Trophoblast cell (in vitro differentiated cells and primary cell): ENCODE measurements at regions not wholly inside any gene's neighbourhood (a gene's known extent, or its start where the extent isn't known, plus 50 kb on each side); places are given as distances from the start of the nearest gene placed in this dataset.
"Not testable (repeated sequence)": the region's sequence is repeated elsewhere in the genome, so short reads cannot be mapped to it uniquely, and the experiment has no call there.

Experiments
- DNase-seq, 2 donors: peaks; one replicate each; pipeline ENCODE4 v3.0.0-alpha.2; 2016
- H2AFZ ChIP-seq: 2 replicates; pipeline ENCODE4 v1.6.1; 2013; ENCODE audit warnings: low read length, moderate library complexity, mild to moderate bottlenecking; ENCODE audit not compliant: insufficient read depth, poor library complexity
- H2AK5ac ChIP-seq: 2 replicates; pipeline ENCODE4 v1.6.1; 2013; ENCODE audit warnings: mild to moderate bottlenecking, low read length
- H2BK120ac ChIP-seq: 2 replicates; pipeline ENCODE4 v1.6.1; 2013; ENCODE audit warnings: low read length, mild to moderate bottlenecking, moderate library complexity; ENCODE audit not compliant: insufficient read depth, poor library complexity
- H2BK12ac ChIP-seq: 2 replicates; pipeline ENCODE4 v1.6.1; 2013; ENCODE audit warnings: mild to moderate bottlenecking, low read length, moderate library complexity
- H2BK5ac ChIP-seq: 2 replicates; pipeline ENCODE4 v1.6.1; 2013; ENCODE audit warnings: low read length, low read depth, moderate library complexity, mild to moderate bottlenecking; ENCODE audit not compliant: poor library complexity
- H3K14ac ChIP-seq: 2 replicates; pipeline ENCODE4 v1.6.1; 2013; ENCODE audit warnings: mild to moderate bottlenecking, low read length
- H3K18ac ChIP-seq: 2 replicates; pipeline ENCODE4 v1.6.1; 2013; ENCODE audit warnings: mild to moderate bottlenecking, low read length
- H3K23ac ChIP-seq: 2 replicates; pipeline ENCODE4 v1.6.1; 2013; ENCODE audit warnings: low read length
- H3K27ac ChIP-seq: 2 replicates; pipeline ENCODE4 v1.5.1; 2013; ENCODE audit warnings: low read depth, mild to moderate bottlenecking, inconsistent platforms, low read length, moderate library complexity
- H3K27me3 ChIP-seq: 2 replicates; pipeline ENCODE4 v1.6.1; 2013; ENCODE audit warnings: inconsistent platforms, mild to moderate bottlenecking, low read length, moderate library complexity; ENCODE audit not compliant: insufficient read depth
- H3K36me3 ChIP-seq, 2 experiments: 1 replicate in 1 of 2; 2 replicates in 1 of 2; pipeline ENCODE4 v1.6.1; 2013; ENCODE audit warnings: low read length in 2 of 2, mild to moderate bottlenecking in 2 of 2, moderate library complexity in 1 of 2; ENCODE audit not compliant: insufficient read depth in 2 of 2, control insufficient read depth in 1 of 2
- H3K4ac ChIP-seq: 2 replicates; pipeline ENCODE4 v1.6.1; 2013; ENCODE audit warnings: low read depth, mild to moderate bottlenecking, low read length, moderate library complexity
- H3K4me1 ChIP-seq, 2 experiments: 1 replicate in 1 of 2; 2 replicates in 1 of 2; pipeline ENCODE4 v1.6.1; 2013; ENCODE audit warnings: low read length in 2 of 2, mild to moderate bottlenecking in 2 of 2, moderate library complexity in 1 of 2; ENCODE audit not compliant: insufficient read depth in 2 of 2, control insufficient read depth in 1 of 2
- H3K4me2 ChIP-seq: 2 replicates; pipeline ENCODE4 v1.6.1; 2013; ENCODE audit warnings: inconsistent platforms, mild to moderate bottlenecking, low read length, moderate library complexity
- H3K4me3 ChIP-seq: 2 replicates; pipeline ENCODE4 v1.5.1; 2013; ENCODE audit warnings: mild to moderate bottlenecking, low read depth, low read length, inconsistent platforms
- H3K79me1 ChIP-seq: one replicate; pipeline ENCODE4 v1.6.1; 2013; ENCODE audit warnings: low read length
- H3K79me2 ChIP-seq: 2 replicates; pipeline ENCODE4 v1.6.1; 2013; ENCODE audit warnings: low read length, mild to moderate bottlenecking; ENCODE audit not compliant: control insufficient read depth, insufficient read depth, poor library complexity
- H3K9ac ChIP-seq: 2 replicates; pipeline ENCODE4 v1.6.1; 2013; ENCODE audit warnings: mild to moderate bottlenecking, low read length
- H3K9me3 ChIP-seq: 2 replicates; pipeline ENCODE4 v1.6.1; 2013; ENCODE audit warnings: low read depth, mild to moderate bottlenecking, control low read depth, inconsistent platforms, low read length; ENCODE audit not compliant: insufficient read depth
- H4K12ac ChIP-seq: 2 replicates; pipeline ENCODE4 v1.6.1; 2013; ENCODE audit warnings: low read depth, mild to moderate bottlenecking, low read length, moderate library complexity
- H4K8ac ChIP-seq: 2 replicates; pipeline ENCODE4 v1.6.1; 2013; ENCODE audit warnings: low read depth, mild to moderate bottlenecking, low read length, moderate library complexity
- H4K91ac ChIP-seq: one replicate; pipeline ENCODE4 v1.6.1; 2013; ENCODE audit warnings: low read depth, mild to moderate bottlenecking, low read length, moderate library complexity
- WGBS: extraction: QIAGEN DNeasy Blood & Tissue Kit; methylation state at CpG from one replicate; pipeline ENCODE4 v1.1.7; 2013; ENCODE audit warnings: missing lambda C conversion rate; ENCODE audit not compliant: insufficient read length, insufficient coverage; ENCODE audit errors: extremely low coverage; 5-methylcytosine and 5-hydroxymethylcytosine counted together

- Histone ChIP-seq H4K91ac (no peak overlapping the region), H3K4me2 (no peak overlapping the region), H3K27ac (no peak overlapping the region), H2AFZ (no peak overlapping the region), H4K12ac (no peak overlapping the region), H3K9me3 (peaks cover 2% of the 10 kb centered on the region), H2BK12ac (no peak overlapping the region), H3K4me3 (no peak overlapping the region), H3K4me1 (no peaks in the 10 kb centered on the region), H3K18ac (no peak overlapping the region), H3K79me1 (no peaks in the 10 kb centered on the region), H3K23ac (no peak overlapping the region), H2BK5ac (no peak overlapping the region), H4K8ac (no peak overlapping the region), H2BK120ac (no peak overlapping the region), H3K27me3 (no peaks in the 10 kb centered on the region), H3K9ac (no peak overlapping the region), H3K14ac (no peak overlapping the region), H2AK5ac (no peak overlapping the region), H3K36me3 (no peaks in the 10 kb centered on the region), H3K79me2 (no peaks in the 10 kb centered on the region), H3K4ac (no peak overlapping the region)
- no peak for DNase-seq
- no CpG with 5 or more reads among the region's 5 CpGs for WGBS
Observed at GRCh38 chr11:97772705-97773104, 1248.0 kb upstream of the CNTN5 start.

GRCh38 chr11:97784388-97784787 is 1236.4 kb upstream of the CNTN5 start:
- not testable (repeated sequence) for H3K4me1 ChIP-seq, H3K18ac ChIP-seq, H2AK5ac ChIP-seq, H2AFZ ChIP-seq, H2BK120ac ChIP-seq, H3K23ac ChIP-seq, H3K4me2 ChIP-seq, H4K12ac ChIP-seq, H2BK12ac ChIP-seq, H3K4me3 ChIP-seq, H3K9ac ChIP-seq, H3K27me3 ChIP-seq, H4K91ac ChIP-seq, H3K79me1 ChIP-seq, H3K79me2 ChIP-seq, H3K36me3 ChIP-seq, H4K8ac ChIP-seq, H3K4ac ChIP-seq, H3K9me3 ChIP-seq, DNase-seq, H2BK5ac ChIP-seq, H3K14ac ChIP-seq, H3K27ac ChIP-seq
- no CpG with 5 or more reads among the region's 4 CpGs for WGBS

DNA sequence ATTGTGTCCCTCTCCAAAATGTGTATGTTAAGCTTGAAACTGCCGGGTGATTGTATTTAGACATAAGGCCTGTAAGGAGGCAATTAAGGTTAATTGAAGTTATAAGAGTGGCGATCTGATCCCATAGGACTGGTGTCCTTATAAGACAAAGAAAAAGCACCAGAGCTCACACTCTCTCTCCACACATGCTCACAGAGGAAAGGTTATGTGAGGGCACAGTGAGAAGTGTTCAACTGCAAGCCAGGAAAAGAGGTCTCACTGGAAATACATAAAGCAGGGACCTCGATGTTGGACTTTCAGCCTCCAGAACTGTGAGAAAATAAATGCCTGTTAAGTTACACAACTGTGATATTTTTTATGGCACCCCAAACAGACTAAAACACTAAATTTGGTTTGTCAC is 1233.8 kb upstream of the CNTN5 start:
- no peaks in the 10 kb centered on the region for H3K27me3 ChIP-seq

DNA sequence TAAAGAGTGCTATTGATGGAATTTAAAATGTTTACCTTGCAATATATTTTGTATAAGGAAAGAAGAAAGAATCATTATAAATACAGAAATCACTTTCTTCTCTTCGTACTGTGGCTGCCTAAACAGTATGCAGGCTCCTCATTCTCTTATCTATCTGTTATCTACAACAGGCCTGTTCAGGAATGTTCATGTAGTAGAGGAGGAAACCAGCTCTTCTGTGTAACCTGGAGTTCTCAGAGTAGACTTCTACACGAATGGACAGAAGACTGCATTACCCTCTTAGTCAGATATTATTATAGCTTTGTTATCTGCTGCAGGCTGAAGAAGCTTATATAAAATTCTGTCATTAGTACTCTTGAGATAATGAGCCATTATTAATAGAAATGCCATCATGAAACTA is 1225.9 kb upstream of the CNTN5 start:
- no CpG with 5 or more reads among the region's 2 CpGs for WGBS
- Histone ChIP-seq H2BK5ac (no peak overlapping the region), H3K14ac (no peak overlapping the region), H3K4ac (no peak overlapping the region), H3K27me3 (no peaks in the 10 kb centered on the region), H3K9ac (no peak overlapping the region), H2AFZ (no peak overlapping the region), H3K4me3 (no peak overlapping the region), H3K79me1 (no peaks in the 10 kb centered on the region), H2BK12ac (no peak overlapping the region), H3K23ac (no peak overlapping the region), H3K18ac (no peak overlapping the region), H3K36me3 (no peaks in the 10 kb centered on the region), H3K27ac (no peak overlapping the region), H4K91ac (no peak overlapping the region), H3K4me1 (no peaks in the 10 kb centered on the region), H3K9me3 (no peaks in the 10 kb centered on the region), H4K12ac (no peak overlapping the region), H4K8ac (no peak overlapping the region), H2BK120ac (no peak overlapping the region), H2AK5ac (no peak overlapping the region), H3K4me2 (no peak overlapping the region), H3K79me2 (no peaks in the 10 kb centered on the region)
- DNase-seq, result peak in 1 of 2 donors; percentile 12

More for the DNA sequence above, 1233.8 kb upstream of the CNTN5 start:
- H3K18ac ChIP-seq, result no peak overlapping the region
- H4K8ac ChIP-seq, result no peak overlapping the region
- peaks cover 5% of the 10 kb centered on the region for H3K9me3 ChIP-seq
- no peaks in the 10 kb centered on the region for H3K79me2 ChIP-seq
- H3K14ac ChIP-seq, result no peak overlapping the region
- no CpG with 5 or more reads among the region's 3 CpGs for WGBS
- no peak overlapping the region for H4K12ac ChIP-seq
- H2AFZ ChIP-seq, result no peak overlapping the region
- no peak overlapping the region for H2AK5ac ChIP-seq
- no peak overlapping the region for H4K91ac ChIP-seq
- H3K23ac ChIP-seq, result no peak overlapping the region
- no peak overlapping the region for H3K9ac ChIP-seq
- no peak overlapping the region for H2BK5ac ChIP-seq
- H3K79me1 ChIP-seq, result no peaks in the 10 kb centered on the region
- H2BK12ac ChIP-seq, result no peak overlapping the region
- no peak for DNase-seq
- H2BK120ac ChIP-seq, result no peak overlapping the region
- no peak overlapping the region for H3K4ac ChIP-seq
- H3K27ac ChIP-seq, result no peak overlapping the region
- H3K4me1 ChIP-seq, result no peaks in the 10 kb centered on the region
- no peak overlapping the region for H3K4me3 ChIP-seq
- no peaks in the 10 kb centered on the region for H3K36me3 ChIP-seq
- no peak overlapping the region for H3K4me2 ChIP-seq
